Left ventricle myocardium inferior (tissue), 1 donor: ENCODE measurements at regions not wholly inside any gene's neighbourhood (a gene's known extent, or its start where the extent isn't known, plus 50 kb on each side); places are given as distances from the start of the nearest gene placed in this dataset.

Experiments used
- DNase-seq: peaks from one replicate; pipeline ENCODE4 v3.0.0-alpha.2; 2020
- H3K27ac ChIP-seq: fragments of 200-600 bp; replicated peaks from 2 replicates; pipeline ENCODE4 v1.8.0; 2021
- H3K27me3 ChIP-seq: fragments of 200-600 bp; 2 replicates; pipeline ENCODE4 v1.8.0; 2021; ENCODE audit warnings: low read depth
- H3K36me3 ChIP-seq: fragments of 200-600 bp; 2 replicates; pipeline ENCODE4 v1.8.0; 2021
- H3K4me1 ChIP-seq: fragments of 200-600 bp; 2 replicates; pipeline ENCODE4 v1.8.0; 2021
- H3K4me3 ChIP-seq: fragments of 200-600 bp; 2 replicates; pipeline ENCODE4 v1.8.0; 2021; ENCODE audit warnings: mild to moderate bottlenecking, moderate library complexity
- H3K9me3 ChIP-seq: fragments of 200-600 bp; replicated peaks from 2 replicates; pipeline ENCODE4 v1.8.0; 2021
- CTCF ChIP-seq: fragments of 200-600 bp; IDR thresholded peaks from 2 replicates; pipeline ENCODE4 v1.8.0; 2021; ENCODE audit warnings: antibody characterized with exemption, mild to moderate bottlenecking, borderline replicate concordance
- intact Hi-C: fragments of 100-400 bp; cut with micrococcal nuclease; formaldehyde crosslinking; loops from one replicate; pipeline ENCODE4 v1.11.0; 2022
- donor health status: DM: no; HTN: yes; CAD: no; lungs with severe emphysema.

- H3K4me3 ChIP-seq: no peak overlapping the region
- H3K27me3 ChIP-seq: no peaks in the 10 kb centered on the region
- peaks cover 4% of the 10 kb centered on the region for H3K9me3 ChIP-seq
- H3K36me3 ChIP-seq: no peaks in the 10 kb centered on the region
- H3K4me1 ChIP-seq: no peaks in the 10 kb centered on the region
- no peak for TF ChIP-seq CTCF
- intact Hi-C loops: no loop called here
- DNase-seq: no peak
- no peak overlapping the region for H3K27ac ChIP-seq
Observed at GRCh38 chr9:106358331-106358730, 504.6 kb upstream of the ZNF462 start.

GRCh38 chr9:106376689-106377088 lies 486.3 kb upstream of the ZNF462 start:
- no peak for TF ChIP-seq CTCF
- DNase-seq: no peak
- H3K4me3 ChIP-seq: no peak overlapping the region
- H3K4me1 ChIP-seq: no peaks in the 10 kb centered on the region
- no peak overlapping the region for H3K27ac ChIP-seq
- peaks cover 12% of the 10 kb centered on the region for H3K9me3 ChIP-seq
- intact Hi-C loops: no loop called here
- no peaks in the 10 kb centered on the region for H3K27me3 ChIP-seq
- H3K36me3 ChIP-seq: no peaks in the 10 kb centered on the region

- intact Hi-C loops: no loop called here
- no peak overlapping the region for H3K4me3 ChIP-seq
- no peaks in the 10 kb centered on the region for H3K27me3 ChIP-seq
- H3K36me3 ChIP-seq: no peaks in the 10 kb centered on the region
- DNase-seq: no peak
- H3K9me3 ChIP-seq: no peaks in the 10 kb centered on the region
- TF ChIP-seq CTCF: no peak
- H3K27ac ChIP-seq: no peak overlapping the region
- H3K4me1 ChIP-seq: no peaks in the 10 kb centered on the region
Observed at GRCh38 chr9:106383072-106383471, 479.9 kb upstream of the ZNF462 start.

- TF ChIP-seq CTCF: no peak
- Histone ChIP-seq H3K4me1 (no peaks in the 10 kb centered on the region), H3K9me3 (no peaks in the 10 kb centered on the region), H3K27me3 (no peaks in the 10 kb centered on the region), H3K4me3 (no peak overlapping the region), H3K36me3 (no peaks in the 10 kb centered on the region), H3K27ac (no peak overlapping the region)
- no peak for DNase-seq
- intact Hi-C loops: no loop called here
Observed at GRCh38 chr9:106387965-106388364, 475.0 kb upstream of the ZNF462 start.

GRCh38 chr9:106393226-106393625 lies 469.7 kb upstream of the ZNF462 start:
- Histone ChIP-seq H3K4me1 (no peaks in the 10 kb centered on the region), H3K27me3 (no peaks in the 10 kb centered on the region), H3K4me3 (no peak overlapping the region), H3K9me3 (no peaks in the 10 kb centered on the region), H3K36me3 (no peaks in the 10 kb centered on the region), H3K27ac (no peak overlapping the region)
- DNase-seq: no peak
- intact Hi-C loops: no loop called here
- TF ChIP-seq CTCF: no peak

- Histone ChIP-seq H3K27ac (no peak overlapping the region), H3K36me3 (no peaks in the 10 kb centered on the region), H3K4me3 (no peak overlapping the region), H3K9me3 (no peaks in the 10 kb centered on the region), H3K27me3 (no peaks in the 10 kb centered on the region), H3K4me1 (no peaks in the 10 kb centered on the region)
- intact Hi-C loops: no loop called here
- TF ChIP-seq CTCF: no peak
- DNase-seq: no peak
Observed at GRCh38 chr9:106400170-106400569, 462.8 kb upstream of the ZNF462 start.
